Inflammatory macrophage treated with lipopolysaccharide for 4 hours (primary cell): ENCODE measurements at regions not wholly inside any gene's neighbourhood (a gene's known extent, or its start where the extent isn't known, plus 50 kb on each side); places are given as distances from the start of the nearest gene placed in this dataset.
A peak's percentile ranks its signal among the peaks of the same experiment; 100 is the strongest.

Experiments used
- DNase-seq: peaks from one replicate; pipeline ENCODE4 v3.0.0-alpha.2; 2020

GRCh38 chr2:41737888-41738287, 309.9 kb upstream of the PKDCC start:
- no peak for DNase-seq

- DNase-seq, result no peak
These were observed 305.7 kb upstream of the PKDCC start for GRCh38 chr2:41741951-41742595.

- no peak for DNase-seq
These were observed 304.5 kb upstream of the PKDCC start for GRCh38 chr2:41743324-41743723.

- DNase-seq, result no peak
These were observed 297.0 kb upstream of the PKDCC start for GRCh38 chr2:41750829-41751228.

GRCh38 chr2:41759880-41760279, 287.9 kb upstream of the PKDCC start:
- DNase-seq, result no peak

- no peak for DNase-seq
These were observed 284.7 kb upstream of the PKDCC start for GRCh38 chr2:41763141-41763540.

- no peak for DNase-seq
These were observed 283.7 kb upstream of the PKDCC start for GRCh38 chr2:41764131-41764530.

GRCh38 chr2:41764919-41765318, 282.9 kb upstream of the PKDCC start:
- DNase-seq, result no peak

GRCh38 chr2:41768310-41768709, 279.5 kb upstream of the PKDCC start:
- no peak for DNase-seq

- DNase-seq, result no peak
These were observed 276.1 kb upstream of the PKDCC start for GRCh38 chr2:41771710-41772109.

GRCh38 chr2:41772697-41773096, 275.1 kb upstream of the PKDCC start:
- DNase-seq, result no peak

- no peak for DNase-seq
These were observed 273.7 kb upstream of the PKDCC start for GRCh38 chr2:41774011-41774605.

GRCh38 chr2:41775366-41776025, 272.3 kb upstream of the PKDCC start:
- DNase-seq, result no peak

GRCh38 chr2:41779888-41780287, 267.9 kb upstream of the PKDCC start:
- DNase-seq, result no peak

GRCh38 chr2:41782306-41783158, 265.3 kb upstream of the PKDCC start:
- peak; percentile 19 for DNase-seq

GRCh38 chr2:41784496-41784895, 263.3 kb upstream of the PKDCC start:
- DNase-seq, result peak; percentile 4

GRCh38 chr2:41785251-41786022, 262.4 kb upstream of the PKDCC start:
- DNase-seq, result no peak

- DNase-seq, result peak; percentile 43
These were observed 256.3 kb upstream of the PKDCC start for GRCh38 chr2:41791523-41791922.

- DNase-seq, result no peak
These were observed 244.5 kb upstream of the PKDCC start for GRCh38 chr2:41803361-41803760.

- DNase-seq, result no peak
These were observed 241.5 kb upstream of the PKDCC start for GRCh38 chr2:41806286-41806685.

GRCh38 chr2:41821167-41821566, 226.7 kb upstream of the PKDCC start:
- DNase-seq, result no peak

GRCh38 chr2:41826921-41827320, 220.9 kb upstream of the PKDCC start:
- no peak for DNase-seq
